Mesothelial cell of epicardium (in vitro differentiated cells): ENCODE measurements at regions not wholly inside any gene's neighbourhood (a gene's known extent, or its start where the extent isn't known, plus 50 kb on each side); places are given as distances from the start of the nearest gene placed in this dataset.

Experiments used
- DNase-seq, 2 experiments: peaks; one replicate each; pipeline ENCODE4 v3.0.0; 2021; ENCODE audit warnings: low spot score in 2 of 2; ENCODE audit not compliant: unreplicated experiment in 2 of 2
- H3K27ac Mint-ChIP-seq: 2 replicates; pipeline ENCODE4 v1.8.0; 2021; ENCODE audit warnings: mixed read lengths
- H3K27me3 Mint-ChIP-seq: 2 replicates; pipeline ENCODE4 v1.8.0; 2021; ENCODE audit warnings: low read depth, mixed read lengths
- H3K36me3 Mint-ChIP-seq: 2 replicates; pipeline ENCODE4 v1.8.0; 2021; ENCODE audit warnings: mixed read lengths
- H3K4me1 Mint-ChIP-seq: 2 replicates; pipeline ENCODE4 v1.8.0; 2021; ENCODE audit warnings: mixed read lengths
- H3K4me3 Mint-ChIP-seq: 2 replicates; pipeline ENCODE4 v1.8.0; 2021; ENCODE audit warnings: mild to moderate bottlenecking, moderate library complexity, mixed read lengths
- H3K9me3 Mint-ChIP-seq: 2 replicates; pipeline ENCODE4 v1.8.0; 2021; ENCODE audit warnings: mixed read lengths
- TF ChIP-seq, protein P1 (sequence below): fragments of 200-600 bp; sonication (generic); IDR thresholded peaks from one replicate; pipeline ENCODE4 v1.5.0; 2021; ENCODE audit warnings: antibody characterized with exemption; ENCODE audit not compliant: unreplicated experiment

GRCh38 chr6:1237636-1238035 is 74.3 kb upstream of the FOXQ1 start:
- no peak overlapping the region for H3K4me3 Mint-ChIP-seq
- H3K27ac Mint-ChIP-seq, result no peak overlapping the region
- TF ChIP-seq, protein P1, sequence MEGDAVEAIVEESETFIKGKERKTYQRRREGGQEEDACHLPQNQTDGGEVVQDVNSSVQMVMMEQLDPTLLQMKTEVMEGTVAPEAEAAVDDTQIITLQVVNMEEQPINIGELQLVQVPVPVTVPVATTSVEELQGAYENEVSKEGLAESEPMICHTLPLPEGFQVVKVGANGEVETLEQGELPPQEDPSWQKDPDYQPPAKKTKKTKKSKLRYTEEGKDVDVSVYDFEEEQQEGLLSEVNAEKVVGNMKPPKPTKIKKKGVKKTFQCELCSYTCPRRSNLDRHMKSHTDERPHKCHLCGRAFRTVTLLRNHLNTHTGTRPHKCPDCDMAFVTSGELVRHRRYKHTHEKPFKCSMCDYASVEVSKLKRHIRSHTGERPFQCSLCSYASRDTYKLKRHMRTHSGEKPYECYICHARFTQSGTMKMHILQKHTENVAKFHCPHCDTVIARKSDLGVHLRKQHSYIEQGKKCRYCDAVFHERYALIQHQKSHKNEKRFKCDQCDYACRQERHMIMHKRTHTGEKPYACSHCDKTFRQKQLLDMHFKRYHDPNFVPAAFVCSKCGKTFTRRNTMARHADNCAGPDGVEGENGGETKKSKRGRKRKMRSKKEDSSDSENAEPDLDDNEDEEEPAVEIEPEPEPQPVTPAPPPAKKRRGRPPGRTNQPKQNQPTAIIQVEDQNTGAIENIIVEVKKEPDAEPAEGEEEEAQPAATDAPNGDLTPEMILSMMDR, result no peak
- DNase-seq, result no peak
- no peaks in the 10 kb centered on the region for H3K9me3 Mint-ChIP-seq
- no peaks in the 10 kb centered on the region for H3K4me1 Mint-ChIP-seq
- H3K27me3 Mint-ChIP-seq, result peaks cover 63% of the 10 kb centered on the region
- no peaks in the 10 kb centered on the region for H3K36me3 Mint-ChIP-seq

DNA sequence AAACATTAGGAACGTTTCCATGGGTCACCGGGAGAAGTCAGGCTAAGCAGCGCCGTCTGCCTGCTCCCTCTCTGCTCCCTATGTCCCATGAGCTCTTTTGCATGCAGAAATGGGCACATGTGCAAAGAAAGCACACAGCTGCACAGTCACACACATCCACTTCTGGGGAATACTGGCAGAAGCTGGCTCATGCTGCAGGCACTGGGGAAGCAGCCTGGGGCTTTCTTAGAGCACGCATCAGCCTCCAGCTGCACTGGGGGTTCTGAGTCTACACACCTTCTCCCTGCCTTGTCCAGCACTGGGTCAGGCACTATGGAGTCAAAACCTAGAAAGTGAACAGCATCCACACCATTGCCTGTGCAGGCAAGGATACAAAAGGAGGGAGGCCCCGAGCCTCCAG is 76.1 kb upstream of the FOXQ1 start:
- TF ChIP-seq, protein P1, result no peak
- Mint-ChIP-seq H3K4me1 (no peaks in the 10 kb centered on the region), H3K4me3 (no peak overlapping the region), H3K27me3 (peaks cover 72% of the 10 kb centered on the region), H3K27ac (no peak overlapping the region), H3K9me3 (no peaks in the 10 kb centered on the region), H3K36me3 (no peaks in the 10 kb centered on the region)
- DNase-seq, result no peak

DNA sequence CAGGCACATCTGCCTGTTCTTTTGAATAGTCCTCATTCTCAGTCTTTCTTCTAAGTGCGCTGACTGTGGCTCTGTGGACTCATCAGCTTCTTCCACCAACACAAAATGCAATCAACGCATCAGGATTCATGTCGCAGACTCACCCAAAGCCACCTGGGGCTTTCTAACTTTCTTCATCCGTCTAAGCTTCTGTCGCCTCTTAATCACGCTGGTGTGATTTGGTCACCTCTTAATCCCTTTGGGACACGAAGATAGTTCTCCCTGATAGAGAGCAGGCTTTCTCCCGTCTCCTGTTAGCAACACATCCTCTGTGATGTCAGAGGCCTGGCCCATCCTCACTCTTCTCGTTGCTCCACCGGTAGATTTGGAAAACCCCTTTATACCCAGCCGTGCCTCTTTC is 78.0 kb upstream of the FOXQ1 start:
- TF ChIP-seq, protein P1, result no peak

DNA sequence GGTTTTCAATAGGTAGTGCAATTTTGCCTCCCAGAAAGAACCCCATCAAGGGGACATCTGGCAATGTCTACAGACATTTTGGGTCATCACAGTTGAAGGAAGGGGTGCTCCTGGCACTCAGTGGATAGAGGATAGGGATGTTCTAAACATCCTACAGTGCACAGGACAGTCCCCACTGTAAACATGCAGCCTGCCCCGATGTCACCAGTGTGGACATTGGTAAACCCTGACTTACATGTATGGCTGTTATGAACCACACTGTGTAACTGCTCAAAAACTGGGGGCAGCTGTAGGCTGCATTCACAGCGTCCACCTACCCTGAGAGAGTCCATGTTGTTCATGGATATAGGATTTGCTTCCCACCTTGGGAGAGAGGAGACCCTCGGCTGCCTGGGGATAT is 79.3 kb upstream of the FOXQ1 start:
- no peak overlapping the region for H3K4me3 Mint-ChIP-seq
- H3K4me1 Mint-ChIP-seq, result no peaks in the 10 kb centered on the region
- H3K27ac Mint-ChIP-seq, result no peak overlapping the region
- no peaks in the 10 kb centered on the region for H3K36me3 Mint-ChIP-seq
- H3K9me3 Mint-ChIP-seq, result no peaks in the 10 kb centered on the region
- TF ChIP-seq, protein P1, result no peak
- H3K27me3 Mint-ChIP-seq, result peaks cover 71% of the 10 kb centered on the region
- DNase-seq, result no peak

More for the DNA sequence above, 78.0 kb upstream of the FOXQ1 start:
- H3K9me3 Mint-ChIP-seq, result no peaks in the 10 kb centered on the region
- H3K4me3 Mint-ChIP-seq, result no peak overlapping the region
- H3K36me3 Mint-ChIP-seq, result no peaks in the 10 kb centered on the region
- no peak overlapping the region for H3K27ac Mint-ChIP-seq
- no peaks in the 10 kb centered on the region for H3K4me1 Mint-ChIP-seq
- no peak for DNase-seq
- peaks cover 75% of the 10 kb centered on the region for H3K27me3 Mint-ChIP-seq

GRCh38 chr6:1231941-1232340 is 80.0 kb upstream of the FOXQ1 start:
- Mint-ChIP-seq H3K36me3 (no peaks in the 10 kb centered on the region), H3K4me1 (no peaks in the 10 kb centered on the region), H3K4me3 (no peak overlapping the region), H3K9me3 (no peaks in the 10 kb centered on the region), H3K27ac (no peak overlapping the region), H3K27me3 (peaks cover 66% of the 10 kb centered on the region)
- no peak for DNase-seq
- TF ChIP-seq, protein P1, result no peak
